SK-N-SH treated with all-trans-retinoic acid at 6 μM for 48 hours (cell line): ENCODE measurements at regions not wholly inside any gene's neighbourhood (a gene's known extent, or its start where the extent isn't known, plus 50 kb on each side); places are given as distances from the start of the nearest gene placed in this dataset.

Experiments used
- ATAC-seq: fragments of 200-7000 bp; cut with Tn5 transposase; 3 replicates; pipeline ENCODE4 v1.9.1; 2020; ENCODE audit warnings: mild to moderate bottlenecking, moderate library complexity
- BACH2 ChIP-seq: fragments of 250-450 bp; sonication (Bioruptor Pico); IDR thresholded peaks from 2 replicates; pipeline ENCODE4 v1.9.0; 2021; ENCODE audit warnings: mild to moderate bottlenecking, borderline replicate concordance
- CSDC2 ChIP-seq: fragments of 250-450 bp; sonication (Bioruptor Pico); IDR thresholded peaks from 2 replicates; pipeline ENCODE4 v1.5.0; 2020; ENCODE audit warnings: mild to moderate bottlenecking, moderate library complexity
- ESRRG ChIP-seq: fragments of 250-450 bp; sonication (Bioruptor Pico); IDR thresholded peaks from 2 replicates; pipeline ENCODE4 v1.6.1; 2021; ENCODE audit warnings: mild to moderate bottlenecking
- GLIS3 ChIP-seq: fragments of 250-450 bp; sonication (Bioruptor Pico); IDR thresholded peaks from 2 replicates; pipeline ENCODE4 v1.5.0; 2020; ENCODE audit warnings: mild to moderate bottlenecking, moderate library complexity
- ISL1 ChIP-seq: fragments of 250-450 bp; sonication (Bioruptor Pico); IDR thresholded peaks from 2 replicates; pipeline ENCODE4 v2.1.2; 2022; ENCODE audit warnings: mild to moderate bottlenecking, moderate library complexity
- OSR1 ChIP-seq: fragments of 250-450 bp; sonication (Bioruptor Pico); IDR thresholded peaks from 2 replicates; pipeline ENCODE4 v1.8.0; 2022; ENCODE audit warnings: moderate library complexity, mild to moderate bottlenecking, inconsistent platforms
- PPARA ChIP-seq: fragments of 250-450 bp; sonication (Bioruptor Pico); IDR thresholded peaks from 2 replicates; pipeline ENCODE4 v1.5.0; 2020; ENCODE audit warnings: mild to moderate bottlenecking, borderline replicate concordance
- RARB ChIP-seq: fragments of 250-450 bp; sonication (Bioruptor Pico); IDR thresholded peaks from 2 replicates; pipeline ENCODE4 v1.8.0; 2021; ENCODE audit warnings: mild to moderate bottlenecking, moderate library complexity
- SNAI2 ChIP-seq: fragments of 250-450 bp; sonication (Bioruptor Pico); IDR thresholded peaks from 2 replicates; pipeline ENCODE4 v1.5.0; 2020; ENCODE audit warnings: mild to moderate bottlenecking, moderate library complexity
- TCF4 ChIP-seq: fragments of 250-450 bp; sonication (Bioruptor Pico); IDR thresholded peaks from 2 replicates; pipeline ENCODE4 v1.8.0; 2021; ENCODE audit warnings: mild to moderate bottlenecking, moderate library complexity, borderline replicate concordance
- TOX ChIP-seq: fragments of 250-450 bp; sonication (Bioruptor Pico); IDR thresholded peaks from 2 replicates; pipeline ENCODE4 v1.8.0; 2021; ENCODE audit warnings: mild to moderate bottlenecking, moderate library complexity, borderline replicate concordance
- TSHZ2 ChIP-seq: fragments of 250-450 bp; sonication (Bioruptor Pico); IDR thresholded peaks from 2 replicates; pipeline ENCODE4 v1.5.0; 2020; ENCODE audit warnings: mild to moderate bottlenecking, moderate library complexity
- ZC3H10 ChIP-seq: fragments of 250-450 bp; sonication (Bioruptor Pico); IDR thresholded peaks from 2 replicates; pipeline ENCODE4 v1.5.1; 2021; ENCODE audit warnings: mild to moderate bottlenecking, moderate library complexity
- ZFP3 ChIP-seq: fragments of 250-450 bp; sonication (Bioruptor Pico); IDR thresholded peaks from 2 replicates; pipeline ENCODE4 v1.5.0; 2020; ENCODE audit warnings: mild to moderate bottlenecking, moderate library complexity
- ZFP30 ChIP-seq: fragments of 450-650 bp; formaldehyde crosslinking; IDR thresholded peaks from 2 replicates; pipeline ENCODE4 v1.5.0; 2022; ENCODE audit warnings: mild to moderate bottlenecking, moderate library complexity
- ZNF565 ChIP-seq: fragments of 450-650 bp; formaldehyde crosslinking; conservative IDR thresholded peaks from 2 replicates; pipeline ENCODE4 v1.5.0; 2020; ENCODE audit warnings: low read depth, mild to moderate bottlenecking, moderate library complexity
- ZNF70 ChIP-seq: fragments of 450-650 bp; formaldehyde crosslinking; IDR thresholded peaks from 2 replicates; pipeline ENCODE4 v1.5.0; 2020; ENCODE audit warnings: mild to moderate bottlenecking, moderate library complexity
- ZNF8 ChIP-seq: fragments of 450-650 bp; formaldehyde crosslinking; IDR thresholded peaks from 2 replicates; pipeline ENCODE4 v1.5.0; 2020; ENCODE audit warnings: mild to moderate bottlenecking, moderate library complexity
- TF ChIP-seq, protein P1 (sequence below): fragments of 250-450 bp; sonication (Bioruptor Pico); IDR thresholded peaks from 2 replicates; pipeline ENCODE4 v1.8.0; 2021; ENCODE audit warnings: low read depth, mild to moderate bottlenecking, moderate library complexity, borderline replicate concordance
- TF ChIP-seq, protein P2 (sequence below): fragments of 250-450 bp; sonication (Bioruptor Pico); IDR thresholded peaks from 2 replicates; pipeline ENCODE4 v1.8.0; 2020; ENCODE audit warnings: mild to moderate bottlenecking, moderate library complexity, borderline replicate concordance
- TF ChIP-seq, protein P3 (sequence below): fragments of 250-450 bp; sonication (Bioruptor Pico); IDR thresholded peaks from 2 replicates; pipeline ENCODE4 v1.5.1; 2020; ENCODE audit warnings: low read depth, mild to moderate bottlenecking, moderate library complexity

DNA sequence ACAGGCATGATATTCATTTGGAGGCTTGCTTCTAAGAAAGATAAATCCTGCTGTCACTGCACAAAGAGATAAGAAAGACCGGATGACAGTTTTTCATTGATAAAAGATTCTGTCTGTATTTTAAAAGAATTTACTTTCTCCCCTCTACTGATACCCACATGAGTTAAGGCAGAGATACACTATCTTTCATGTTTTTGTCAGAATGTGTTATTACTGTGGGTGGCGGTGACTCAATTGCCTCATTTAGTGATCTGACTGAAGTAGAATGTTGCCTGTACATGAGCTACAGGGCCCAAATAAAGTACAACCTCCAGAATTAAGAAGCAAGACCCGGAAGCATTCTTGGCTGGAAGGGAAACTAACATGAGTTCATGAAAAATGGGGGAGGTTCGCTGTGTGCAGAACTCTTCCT lies 480.0 kb downstream of the SLC4A3 start:
- TF ChIP-seq, protein P1, sequence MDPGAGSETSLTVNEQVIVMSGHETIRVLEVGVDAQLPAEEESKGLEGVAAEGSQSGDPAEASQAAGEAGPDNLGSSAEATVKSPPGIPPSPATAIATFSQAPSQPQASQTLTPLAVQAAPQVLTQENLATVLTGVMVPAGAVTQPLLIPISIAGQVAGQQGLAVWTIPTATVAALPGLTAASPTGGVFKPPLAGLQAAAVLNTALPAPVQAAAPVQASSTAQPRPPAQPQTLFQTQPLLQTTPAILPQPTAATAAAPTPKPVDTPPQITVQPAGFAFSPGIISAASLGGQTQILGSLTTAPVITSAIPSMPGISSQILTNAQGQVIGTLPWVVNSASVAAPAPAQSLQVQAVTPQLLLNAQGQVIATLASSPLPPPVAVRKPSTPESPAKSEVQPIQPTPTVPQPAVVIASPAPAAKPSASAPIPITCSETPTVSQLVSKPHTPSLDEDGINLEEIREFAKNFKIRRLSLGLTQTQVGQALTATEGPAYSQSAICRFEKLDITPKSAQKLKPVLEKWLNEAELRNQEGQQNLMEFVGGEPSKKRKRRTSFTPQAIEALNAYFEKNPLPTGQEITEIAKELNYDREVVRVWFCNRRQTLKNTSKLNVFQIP, result no peak
- no peak for TF ChIP-seq OSR1 (CRISPR knock-in tag)
- no peak for TF ChIP-seq ZFP3
- TF ChIP-seq, protein P2, sequence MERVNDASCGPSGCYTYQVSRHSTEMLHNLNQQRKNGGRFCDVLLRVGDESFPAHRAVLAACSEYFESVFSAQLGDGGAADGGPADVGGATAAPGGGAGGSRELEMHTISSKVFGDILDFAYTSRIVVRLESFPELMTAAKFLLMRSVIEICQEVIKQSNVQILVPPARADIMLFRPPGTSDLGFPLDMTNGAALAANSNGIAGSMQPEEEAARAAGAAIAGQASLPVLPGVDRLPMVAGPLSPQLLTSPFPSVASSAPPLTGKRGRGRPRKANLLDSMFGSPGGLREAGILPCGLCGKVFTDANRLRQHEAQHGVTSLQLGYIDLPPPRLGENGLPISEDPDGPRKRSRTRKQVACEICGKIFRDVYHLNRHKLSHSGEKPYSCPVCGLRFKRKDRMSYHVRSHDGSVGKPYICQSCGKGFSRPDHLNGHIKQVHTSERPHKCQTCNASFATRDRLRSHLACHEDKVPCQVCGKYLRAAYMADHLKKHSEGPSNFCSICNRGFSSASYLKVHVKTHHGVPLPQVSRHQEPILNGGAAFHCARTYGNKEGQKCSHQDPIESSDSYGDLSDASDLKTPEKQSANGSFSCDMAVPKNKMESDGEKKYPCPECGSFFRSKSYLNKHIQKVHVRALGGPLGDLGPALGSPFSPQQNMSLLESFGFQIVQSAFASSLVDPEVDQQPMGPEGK (CRISPR knock-in tag), result no peak
- TF ChIP-seq, all 23 proteins: peak for 0
- no peak for ATAC-seq

GRCh38 chr2:220114443-220114842 lies 487.0 kb downstream of the SLC4A3 start:
- no peak for ATAC-seq
- TF ChIP-seq ZC3H10 (CRISPR knock-in tag) (no peak), PPARA (no peak), CSDC2 (CRISPR knock-in tag) (no peak), ZFP30 (CRISPR knock-in tag) (no peak), ISL1 (CRISPR knock-in tag) (no peak), ZNF8 (CRISPR knock-in tag) (no peak), SNAI2 (CRISPR knock-in tag) (no peak), TOX (CRISPR knock-in tag) (no peak)
- TF ChIP-seq, protein P3, sequence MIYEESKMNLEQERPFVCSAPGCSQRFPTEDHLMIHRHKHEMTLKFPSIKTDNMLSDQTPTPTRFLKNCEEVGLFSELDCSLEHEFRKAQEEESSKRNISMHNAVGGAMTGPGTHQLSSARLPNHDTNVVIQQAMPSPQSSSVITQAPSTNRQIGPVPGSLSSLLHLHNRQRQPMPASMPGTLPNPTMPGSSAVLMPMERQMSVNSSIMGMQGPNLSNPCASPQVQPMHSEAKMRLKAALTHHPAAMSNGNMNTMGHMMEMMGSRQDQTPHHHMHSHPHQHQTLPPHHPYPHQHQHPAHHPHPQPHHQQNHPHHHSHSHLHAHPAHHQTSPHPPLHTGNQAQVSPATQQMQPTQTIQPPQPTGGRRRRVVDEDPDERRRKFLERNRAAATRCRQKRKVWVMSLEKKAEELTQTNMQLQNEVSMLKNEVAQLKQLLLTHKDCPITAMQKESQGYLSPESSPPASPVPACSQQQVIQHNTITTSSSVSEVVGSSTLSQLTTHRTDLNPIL, result no peak

- TF ChIP-seq BACH2 (CRISPR knock-in tag), result no peak
- TF ChIP-seq ZNF8 (CRISPR knock-in tag), result no peak
- TF ChIP-seq TOX (CRISPR knock-in tag), result no peak
- no peak for TF ChIP-seq PPARA
- no peak for TF ChIP-seq GLIS3
- no peak for TF ChIP-seq TCF4 (CRISPR knock-in tag)
- no peak for TF ChIP-seq ZFP30 (CRISPR knock-in tag)
- TF ChIP-seq SNAI2 (CRISPR knock-in tag), result no peak
- no peak for ATAC-seq
Measured at GRCh38 chr2:220117025-220117424, 489.6 kb downstream of the SLC4A3 start.

DNA sequence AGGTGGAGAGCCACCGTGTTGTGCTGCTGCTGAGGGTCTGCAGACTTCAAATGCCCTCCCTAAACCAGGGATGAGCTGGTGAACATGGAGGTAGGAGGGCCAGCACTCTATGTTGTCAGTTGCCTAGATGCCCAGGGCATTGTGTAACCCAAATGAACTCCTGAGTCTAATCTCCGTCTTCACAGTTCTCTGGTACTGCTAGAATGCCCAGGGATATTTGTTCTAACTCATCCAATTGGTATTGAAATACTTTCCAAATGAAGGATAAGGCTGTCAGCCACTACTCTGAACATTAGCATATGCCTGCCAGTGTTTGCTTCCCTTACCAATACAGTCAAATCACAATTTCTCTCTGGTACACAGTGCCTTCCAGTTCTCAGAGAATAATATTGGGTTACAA lies 492.6 kb downstream of the SLC4A3 start:
- no peak; the same call in 2 of the 3 replicates for ATAC-seq

GRCh38 chr2:220123751-220124150 lies 496.3 kb downstream of the SLC4A3 start:
- TF ChIP-seq, protein P3, result no peak
- TF ChIP-seq TOX (CRISPR knock-in tag) (no peak), TCF4 (CRISPR knock-in tag) (no peak), GLIS3 (no peak), ZC3H10 (CRISPR knock-in tag) (no peak), ZNF565 (no peak), TSHZ2 (no peak), CSDC2 (CRISPR knock-in tag) (no peak), ZNF70 (CRISPR knock-in tag) (no peak), RARB (CRISPR knock-in tag) (no peak)
- TF ChIP-seq, protein P2 (CRISPR knock-in tag), result no peak
- TF ChIP-seq, protein P1, result no peak
- TF ChIP-seq, all 23 proteins: peak for 0
- ATAC-seq, result no peak

More for the DNA sequence above, 492.6 kb downstream of the SLC4A3 start:
- no peak for TF ChIP-seq ESRRG (CRISPR knock-in tag)
- TF ChIP-seq, all 23 proteins: peak for 0
